Trophoblast cell (in vitro differentiated cells and primary cell): ENCODE measurements at regions not wholly inside any gene's neighbourhood (a gene's known extent, or its start where the extent isn't known, plus 50 kb on each side); places are given as distances from the start of the nearest gene placed in this dataset.

Experiments used
- DNase-seq, 2 donors: peaks; one replicate each; pipeline ENCODE4 v3.0.0-alpha.2; 2016
- H2AFZ ChIP-seq: 2 replicates; pipeline ENCODE4 v1.6.1; 2013; ENCODE audit warnings: low read length, moderate library complexity, mild to moderate bottlenecking; ENCODE audit not compliant: insufficient read depth, poor library complexity
- H2AK5ac ChIP-seq: 2 replicates; pipeline ENCODE4 v1.6.1; 2013; ENCODE audit warnings: mild to moderate bottlenecking, low read length
- H2BK120ac ChIP-seq: 2 replicates; pipeline ENCODE4 v1.6.1; 2013; ENCODE audit warnings: low read length, mild to moderate bottlenecking, moderate library complexity; ENCODE audit not compliant: insufficient read depth, poor library complexity
- H2BK12ac ChIP-seq: 2 replicates; pipeline ENCODE4 v1.6.1; 2013; ENCODE audit warnings: mild to moderate bottlenecking, low read length, moderate library complexity
- H2BK5ac ChIP-seq: 2 replicates; pipeline ENCODE4 v1.6.1; 2013; ENCODE audit warnings: low read length, low read depth, moderate library complexity, mild to moderate bottlenecking; ENCODE audit not compliant: poor library complexity
- H3K14ac ChIP-seq: 2 replicates; pipeline ENCODE4 v1.6.1; 2013; ENCODE audit warnings: mild to moderate bottlenecking, low read length
- H3K18ac ChIP-seq: 2 replicates; pipeline ENCODE4 v1.6.1; 2013; ENCODE audit warnings: mild to moderate bottlenecking, low read length
- H3K23ac ChIP-seq: 2 replicates; pipeline ENCODE4 v1.6.1; 2013; ENCODE audit warnings: low read length
- H3K27ac ChIP-seq: 2 replicates; pipeline ENCODE4 v1.5.1; 2013; ENCODE audit warnings: low read depth, mild to moderate bottlenecking, inconsistent platforms, low read length, moderate library complexity
- H3K27me3 ChIP-seq: 2 replicates; pipeline ENCODE4 v1.6.1; 2013; ENCODE audit warnings: inconsistent platforms, mild to moderate bottlenecking, low read length, moderate library complexity; ENCODE audit not compliant: insufficient read depth
- H3K36me3 ChIP-seq, 2 experiments: 1 replicate in 1 of 2; 2 replicates in 1 of 2; pipeline ENCODE4 v1.6.1; 2013; ENCODE audit warnings: low read length in 2 of 2, mild to moderate bottlenecking in 2 of 2, moderate library complexity in 1 of 2; ENCODE audit not compliant: insufficient read depth in 2 of 2, control insufficient read depth in 1 of 2
- H3K4ac ChIP-seq: 2 replicates; pipeline ENCODE4 v1.6.1; 2013; ENCODE audit warnings: low read depth, mild to moderate bottlenecking, low read length, moderate library complexity
- H3K4me1 ChIP-seq, 2 experiments: 1 replicate in 1 of 2; 2 replicates in 1 of 2; pipeline ENCODE4 v1.6.1; 2013; ENCODE audit warnings: low read length in 2 of 2, mild to moderate bottlenecking in 2 of 2, moderate library complexity in 1 of 2; ENCODE audit not compliant: insufficient read depth in 2 of 2, control insufficient read depth in 1 of 2
- H3K4me2 ChIP-seq: 2 replicates; pipeline ENCODE4 v1.6.1; 2013; ENCODE audit warnings: inconsistent platforms, mild to moderate bottlenecking, low read length, moderate library complexity
- H3K4me3 ChIP-seq: 2 replicates; pipeline ENCODE4 v1.5.1; 2013; ENCODE audit warnings: mild to moderate bottlenecking, low read depth, low read length, inconsistent platforms
- H3K79me1 ChIP-seq: one replicate; pipeline ENCODE4 v1.6.1; 2013; ENCODE audit warnings: low read length
- H3K79me2 ChIP-seq: 2 replicates; pipeline ENCODE4 v1.6.1; 2013; ENCODE audit warnings: low read length, mild to moderate bottlenecking; ENCODE audit not compliant: control insufficient read depth, insufficient read depth, poor library complexity
- H3K9ac ChIP-seq: 2 replicates; pipeline ENCODE4 v1.6.1; 2013; ENCODE audit warnings: mild to moderate bottlenecking, low read length
- H3K9me3 ChIP-seq: 2 replicates; pipeline ENCODE4 v1.6.1; 2013; ENCODE audit warnings: low read depth, mild to moderate bottlenecking, control low read depth, inconsistent platforms, low read length; ENCODE audit not compliant: insufficient read depth
- H4K12ac ChIP-seq: 2 replicates; pipeline ENCODE4 v1.6.1; 2013; ENCODE audit warnings: low read depth, mild to moderate bottlenecking, low read length, moderate library complexity
- H4K8ac ChIP-seq: 2 replicates; pipeline ENCODE4 v1.6.1; 2013; ENCODE audit warnings: low read depth, mild to moderate bottlenecking, low read length, moderate library complexity
- H4K91ac ChIP-seq: one replicate; pipeline ENCODE4 v1.6.1; 2013; ENCODE audit warnings: low read depth, mild to moderate bottlenecking, low read length, moderate library complexity
- WGBS: extraction: QIAGEN DNeasy Blood & Tissue Kit; methylation state at CpG from one replicate; pipeline ENCODE4 v1.1.7; 2013; ENCODE audit warnings: missing lambda C conversion rate; ENCODE audit not compliant: insufficient read length, insufficient coverage; ENCODE audit errors: extremely low coverage; 5-methylcytosine and 5-hydroxymethylcytosine counted together

DNA sequence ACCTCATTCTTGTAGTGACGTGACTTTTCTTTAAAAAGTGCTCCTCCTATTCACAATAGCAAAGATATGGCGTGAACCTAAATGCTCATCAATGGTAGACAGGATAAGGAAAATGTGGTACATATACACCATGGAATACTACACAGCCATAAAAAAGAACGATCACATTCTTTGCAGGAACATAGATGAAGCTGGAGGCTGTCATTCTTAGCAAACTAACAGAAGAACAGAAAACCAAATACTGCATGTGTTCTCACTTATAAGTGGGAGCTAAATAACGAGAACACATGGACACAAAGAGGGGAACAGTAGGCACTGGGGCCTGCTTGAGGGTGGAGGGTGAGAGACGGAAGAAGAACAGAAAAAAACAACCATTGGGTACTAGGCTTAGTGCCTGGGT lies 59.9 kb upstream of the FGFR2 start:
- peaks cover 3% of the 10 kb centered on the region for H3K9me3 ChIP-seq
- H2AFZ ChIP-seq: no peak overlapping the region
- H3K4me3 ChIP-seq: no peak overlapping the region
- no peak overlapping the region for H2AK5ac ChIP-seq
- H3K9ac ChIP-seq: no peak overlapping the region
- no peak overlapping the region for H3K4ac ChIP-seq
- H4K12ac ChIP-seq: no peak overlapping the region
- H3K4me2 ChIP-seq: no peak overlapping the region
- no peak for DNase-seq
- H3K79me2 ChIP-seq: no peaks in the 10 kb centered on the region
- no peak overlapping the region for H4K91ac ChIP-seq
- no CpG with 5 or more reads among the region's 5 CpGs for WGBS
- H2BK12ac ChIP-seq: no peak overlapping the region
- H2BK120ac ChIP-seq: no peak overlapping the region
- H3K36me3 ChIP-seq: no peaks in the 10 kb centered on the region
- H3K4me1 ChIP-seq: no peaks in the 10 kb centered on the region
- no peaks in the 10 kb centered on the region for H3K27me3 ChIP-seq
- H3K27ac ChIP-seq: no peak overlapping the region
- H3K79me1 ChIP-seq: no peaks in the 10 kb centered on the region
- no peak overlapping the region for H4K8ac ChIP-seq
- H2BK5ac ChIP-seq: no peak overlapping the region
- no peak overlapping the region for H3K14ac ChIP-seq
- no peak overlapping the region for H3K23ac ChIP-seq
- H3K18ac ChIP-seq: no peak overlapping the region

- Histone ChIP-seq H2BK120ac (no peak overlapping the region), H2AK5ac (no peak overlapping the region), H3K9me3 (peaks cover 3% of the 10 kb centered on the region), H3K4me1 (no peaks in the 10 kb centered on the region), H3K36me3 (no peaks in the 10 kb centered on the region), H3K27ac (no peak overlapping the region), H2AFZ (no peak overlapping the region), H2BK5ac (no peak overlapping the region), H3K18ac (no peak overlapping the region), H3K27me3 (no peaks in the 10 kb centered on the region), H3K4me3 (no peak overlapping the region), H3K23ac (no peak overlapping the region), H2BK12ac (no peak overlapping the region), H3K4me2 (no peak overlapping the region), H4K12ac (no peak overlapping the region), H4K8ac (no peak overlapping the region), H4K91ac (no peak overlapping the region), H3K79me1 (no peaks in the 10 kb centered on the region), H3K79me2 (no peaks in the 10 kb centered on the region), H3K9ac (no peak overlapping the region), H3K14ac (no peak overlapping the region), H3K4ac (no peak overlapping the region)
- DNase-seq: no peak
- no CpG with 5 or more reads among the region's 12 CpGs for WGBS
Measured at GRCh38 chr10:121655254-121656144, 57.3 kb upstream of the FGFR2 start.

- Histone ChIP-seq H3K4ac (no peak overlapping the region), H4K91ac (no peak overlapping the region), H3K23ac (no peak overlapping the region), H3K4me2 (no peak overlapping the region), H2BK12ac (no peak overlapping the region), H3K27me3 (no peaks in the 10 kb centered on the region), H3K9ac (no peak overlapping the region), H3K79me1 (no peaks in the 10 kb centered on the region), H3K4me3 (no peak overlapping the region), H3K27ac (no peak overlapping the region), H4K8ac (no peak overlapping the region), H2BK5ac (no peak overlapping the region), H3K4me1 (no peaks in the 10 kb centered on the region), H3K9me3 (peaks cover 3% of the 10 kb centered on the region), H3K79me2 (no peaks in the 10 kb centered on the region), H2AFZ (no peak overlapping the region), H3K36me3 (no peaks in the 10 kb centered on the region), H2BK120ac (no peak overlapping the region), H4K12ac (no peak overlapping the region), H3K14ac (no peak overlapping the region), H2AK5ac (no peak overlapping the region), H3K18ac (no peak overlapping the region)
- DNase-seq: peak; percentile 57 to 76
- WGBS: no CpG with 5 or more reads among the region's 10 CpGs
Measured at GRCh38 chr10:121654021-121654545, 55.8 kb upstream of the FGFR2 start.

GRCh38 chr10:121653608-121654007 lies 55.4 kb upstream of the FGFR2 start:
- Histone ChIP-seq H3K23ac (no peak overlapping the region), H3K27me3 (no peaks in the 10 kb centered on the region), H3K79me2 (no peaks in the 10 kb centered on the region), H2AK5ac (no peak overlapping the region), H3K4ac (no peak overlapping the region), H2AFZ (no peak overlapping the region), H3K27ac (no peak overlapping the region), H2BK5ac (no peak overlapping the region), H3K36me3 (no peaks in the 10 kb centered on the region), H3K4me2 (no peak overlapping the region), H2BK12ac (no peak overlapping the region), H3K9ac (no peak overlapping the region), H4K12ac (no peak overlapping the region), H4K91ac (no peak overlapping the region), H3K18ac (no peak overlapping the region), H3K4me1 (no peaks in the 10 kb centered on the region), H4K8ac (no peak overlapping the region), H3K79me1 (no peaks in the 10 kb centered on the region), H3K9me3 (peaks cover 3% of the 10 kb centered on the region), H3K14ac (no peak overlapping the region), H3K4me3 (no peak overlapping the region), H2BK120ac (no peak overlapping the region)
- DNase-seq: peak; percentile 65 to 68
- no CpG with 5 or more reads among the region's 8 CpGs for WGBS
